ENCODE measurements at regions not wholly inside any gene's neighbourhood (a gene's known extent, or its start where the extent isn't known, plus 50 kb on each side); places are given as distances from the start of the nearest gene placed in this dataset.

DNA sequence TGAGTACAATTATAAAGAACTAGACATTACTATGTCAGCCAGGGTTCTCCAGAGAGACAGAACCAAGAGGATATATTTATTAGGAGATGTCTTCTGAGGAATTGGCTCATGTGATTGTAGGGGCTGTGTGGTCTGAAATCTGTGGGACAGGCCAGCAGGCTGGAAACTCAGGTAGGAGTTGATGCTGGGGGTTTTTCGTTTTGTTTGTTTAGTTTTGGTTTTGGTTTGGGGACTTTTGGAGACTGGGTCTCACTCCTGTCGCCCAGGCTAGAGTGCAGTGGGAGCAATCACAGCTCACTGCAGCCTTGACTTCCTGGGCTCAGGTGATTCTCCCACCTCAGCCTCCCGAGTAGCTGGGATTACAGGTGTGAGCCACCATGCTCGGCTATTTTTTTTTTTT is 132.9 kb upstream of the ERRFI1 start:
- TF ChIP-seq POLR2A (IDR thresholded peaks at IDR 0.05) = no peak
- TF ChIP-seq, protein P1, sequence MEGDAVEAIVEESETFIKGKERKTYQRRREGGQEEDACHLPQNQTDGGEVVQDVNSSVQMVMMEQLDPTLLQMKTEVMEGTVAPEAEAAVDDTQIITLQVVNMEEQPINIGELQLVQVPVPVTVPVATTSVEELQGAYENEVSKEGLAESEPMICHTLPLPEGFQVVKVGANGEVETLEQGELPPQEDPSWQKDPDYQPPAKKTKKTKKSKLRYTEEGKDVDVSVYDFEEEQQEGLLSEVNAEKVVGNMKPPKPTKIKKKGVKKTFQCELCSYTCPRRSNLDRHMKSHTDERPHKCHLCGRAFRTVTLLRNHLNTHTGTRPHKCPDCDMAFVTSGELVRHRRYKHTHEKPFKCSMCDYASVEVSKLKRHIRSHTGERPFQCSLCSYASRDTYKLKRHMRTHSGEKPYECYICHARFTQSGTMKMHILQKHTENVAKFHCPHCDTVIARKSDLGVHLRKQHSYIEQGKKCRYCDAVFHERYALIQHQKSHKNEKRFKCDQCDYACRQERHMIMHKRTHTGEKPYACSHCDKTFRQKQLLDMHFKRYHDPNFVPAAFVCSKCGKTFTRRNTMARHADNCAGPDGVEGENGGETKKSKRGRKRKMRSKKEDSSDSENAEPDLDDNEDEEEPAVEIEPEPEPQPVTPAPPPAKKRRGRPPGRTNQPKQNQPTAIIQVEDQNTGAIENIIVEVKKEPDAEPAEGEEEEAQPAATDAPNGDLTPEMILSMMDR (IDR thresholded peaks at IDR 0.05) = no peak

All from ovary (tissue), 3 donors.